Stomach (tissue), 4 donors: ENCODE measurements at regions not wholly inside any gene's neighbourhood (a gene's known extent, or its start where the extent isn't known, plus 50 kb on each side); places are given as distances from the start of the nearest gene placed in this dataset.

ENCODE experiments used
- POLR2AphosphoS5 ChIP-seq, 3 donors: sonication (generic); formaldehyde crosslinking; IDR thresholded peaks; one replicate each; pipeline ENCODE4 v1.6.1; 2016; ENCODE audit warnings: antibody characterized with exemption in 3 of 3
- TF ChIP-seq, protein P1 (sequence below), 7 experiments: fragments of 450-650 bp in 4 of 7; fragments of 200-600 bp in 3 of 7; sonication (generic) in 3 of 7; IDR thresholded peaks; one replicate each; pipeline ENCODE4 v1.5.1; 2016 to 2019; ENCODE audit warnings: antibody characterized with exemption in 7 of 7, control low read depth in 2 of 7, mild to moderate bottlenecking in 1 of 7

- TF ChIP-seq, protein P1, sequence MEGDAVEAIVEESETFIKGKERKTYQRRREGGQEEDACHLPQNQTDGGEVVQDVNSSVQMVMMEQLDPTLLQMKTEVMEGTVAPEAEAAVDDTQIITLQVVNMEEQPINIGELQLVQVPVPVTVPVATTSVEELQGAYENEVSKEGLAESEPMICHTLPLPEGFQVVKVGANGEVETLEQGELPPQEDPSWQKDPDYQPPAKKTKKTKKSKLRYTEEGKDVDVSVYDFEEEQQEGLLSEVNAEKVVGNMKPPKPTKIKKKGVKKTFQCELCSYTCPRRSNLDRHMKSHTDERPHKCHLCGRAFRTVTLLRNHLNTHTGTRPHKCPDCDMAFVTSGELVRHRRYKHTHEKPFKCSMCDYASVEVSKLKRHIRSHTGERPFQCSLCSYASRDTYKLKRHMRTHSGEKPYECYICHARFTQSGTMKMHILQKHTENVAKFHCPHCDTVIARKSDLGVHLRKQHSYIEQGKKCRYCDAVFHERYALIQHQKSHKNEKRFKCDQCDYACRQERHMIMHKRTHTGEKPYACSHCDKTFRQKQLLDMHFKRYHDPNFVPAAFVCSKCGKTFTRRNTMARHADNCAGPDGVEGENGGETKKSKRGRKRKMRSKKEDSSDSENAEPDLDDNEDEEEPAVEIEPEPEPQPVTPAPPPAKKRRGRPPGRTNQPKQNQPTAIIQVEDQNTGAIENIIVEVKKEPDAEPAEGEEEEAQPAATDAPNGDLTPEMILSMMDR (IDR thresholded peaks at IDR 0.05) = no peak
- TF ChIP-seq POLR2AphosphoS5 (IDR thresholded peaks at IDR 0.05) = no peak
Measured at GRCh38 chr21:17191346-17191993, 321.4 kb upstream of the CXADR start.
